GM18858 (cell line): ENCODE measurements at regions not wholly inside any gene's neighbourhood (a gene's known extent, or its start where the extent isn't known, plus 50 kb on each side); places are given as distances from the start of the nearest gene placed in this dataset.
"Not testable (repeated sequence)": the region's sequence is repeated elsewhere in the genome, so short reads cannot be mapped to it uniquely, and the experiment has no call there.

ENCODE experiments used
- ATAC-seq: cut with Tn5 transposase; IDR thresholded peaks from one replicate; pipeline ENCODE4 v1.9.1; 2021; ENCODE audit not compliant: unreplicated experiment

- no peak for ATAC-seq
Observed at GRCh38 chr3:22730701-22731100, 472.4 kb upstream of the UBE2E2 start.

- no peak for ATAC-seq
Observed at GRCh38 chr3:22731901-22732300, 471.2 kb upstream of the UBE2E2 start.

- no peak for ATAC-seq
Observed at GRCh38 chr3:22732641-22733040, 470.5 kb upstream of the UBE2E2 start.

GRCh38 chr3:22734207-22734606, 468.9 kb upstream of the UBE2E2 start:
- no peak for ATAC-seq

- no peak for ATAC-seq
Observed at GRCh38 chr3:22734756-22735155, 468.4 kb upstream of the UBE2E2 start.

- ATAC-seq, result no peak
Observed at GRCh38 chr3:22735373-22735772, 467.8 kb upstream of the UBE2E2 start.

GRCh38 chr3:22743386-22743785, 459.7 kb upstream of the UBE2E2 start:
- not testable (repeated sequence) for ATAC-seq

- ATAC-seq, result no peak
Observed at GRCh38 chr3:22745321-22745720, 457.8 kb upstream of the UBE2E2 start.

GRCh38 chr3:22746221-22746620, 456.9 kb upstream of the UBE2E2 start:
- no peak for ATAC-seq

- no peak for ATAC-seq
Observed at GRCh38 chr3:22748453-22749045, 454.6 kb upstream of the UBE2E2 start.

- no peak for ATAC-seq
Observed at GRCh38 chr3:22759636-22760310, 443.4 kb upstream of the UBE2E2 start.

- ATAC-seq, result no peak
Observed at GRCh38 chr3:22765679-22766078, 437.4 kb upstream of the UBE2E2 start.

- no peak for ATAC-seq
Observed at GRCh38 chr3:22777834-22778233, 425.3 kb upstream of the UBE2E2 start.

- ATAC-seq, result no peak
Observed at GRCh38 chr3:22779737-22780136, 423.4 kb upstream of the UBE2E2 start.

GRCh38 chr3:22792533-22792932, 410.6 kb upstream of the UBE2E2 start:
- ATAC-seq, result no peak

GRCh38 chr3:22795917-22796316, 407.2 kb upstream of the UBE2E2 start:
- no peak for ATAC-seq

- no peak for ATAC-seq
Observed at GRCh38 chr3:22798461-22798860, 404.7 kb upstream of the UBE2E2 start.

GRCh38 chr3:22819209-22819608, 383.9 kb upstream of the UBE2E2 start:
- no peak for ATAC-seq

GRCh38 chr3:22835041-22835440, 368.1 kb upstream of the UBE2E2 start:
- no peak for ATAC-seq

- no peak for ATAC-seq
Observed at GRCh38 chr3:22836131-22836530, 367.0 kb upstream of the UBE2E2 start.

GRCh38 chr3:22843854-22844253, 359.3 kb upstream of the UBE2E2 start:
- no peak for ATAC-seq

GRCh38 chr3:22846566-22846965, 356.6 kb upstream of the UBE2E2 start:
- ATAC-seq, result no peak

GRCh38 chr3:22849583-22849982, 353.5 kb upstream of the UBE2E2 start:
- not testable (repeated sequence) for ATAC-seq
